HG03280 (cell line): ENCODE measurements at regions not wholly inside any gene's neighbourhood (a gene's known extent, or its start where the extent isn't known, plus 50 kb on each side); places are given as distances from the start of the nearest gene placed in this dataset.

ENCODE experiments used
- ATAC-seq: cut with Tn5 transposase; IDR thresholded peaks from one replicate; pipeline ENCODE4 v1.9.1; 2021; ENCODE audit warnings: mild to moderate bottlenecking, moderate library complexity; ENCODE audit not compliant: unreplicated experiment

DNA sequence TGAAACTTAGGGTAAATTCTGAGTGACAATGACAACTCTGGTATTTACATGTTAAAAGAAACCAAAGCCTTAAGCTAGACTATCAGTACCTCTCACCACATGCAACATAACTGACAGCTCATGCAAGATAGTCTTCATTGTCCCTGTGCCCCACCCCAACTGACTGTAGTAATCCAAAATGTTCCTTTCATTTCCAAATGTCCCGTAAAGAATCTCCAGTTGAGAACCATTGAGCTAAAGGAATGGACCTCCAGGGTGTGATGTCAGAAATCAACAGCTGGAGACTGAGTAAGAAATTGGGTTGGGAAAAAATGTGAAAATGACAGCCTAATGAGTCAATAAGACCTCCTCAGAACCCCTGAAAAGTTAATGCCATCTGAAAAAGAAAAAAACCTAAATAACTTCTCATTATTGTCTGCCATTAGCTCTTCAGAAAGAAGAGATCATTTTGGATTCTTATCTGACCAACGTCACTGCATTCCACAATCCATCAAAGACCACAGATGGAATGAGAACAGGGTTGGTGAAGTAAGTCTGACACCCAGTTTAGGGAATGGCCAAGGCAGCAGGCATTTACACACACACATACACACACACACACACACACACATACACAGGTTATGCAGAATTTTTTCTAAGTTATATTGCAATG, 51.7 kb upstream of the ACVR2A start:
- ATAC-seq: no peak

DNA sequence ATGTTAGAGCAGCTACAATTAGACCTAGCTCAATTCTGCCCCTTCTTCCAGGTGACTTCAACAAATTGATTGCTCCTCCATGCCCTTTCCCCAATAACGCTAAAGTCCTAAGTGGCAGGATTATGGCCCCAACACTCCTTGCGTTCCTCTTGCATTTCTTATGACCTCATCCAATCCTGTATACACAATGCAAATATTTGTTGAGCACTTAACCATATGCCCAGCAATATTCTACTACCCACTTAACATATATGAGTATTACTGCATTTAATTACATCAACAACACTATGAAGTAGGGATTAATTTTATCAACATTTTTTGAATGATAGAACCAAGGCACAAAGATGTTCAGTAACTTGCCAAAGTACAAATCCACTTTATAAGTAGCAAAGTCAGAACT, 54.2 kb upstream of the ACVR2A start:
- no peak for ATAC-seq

DNA sequence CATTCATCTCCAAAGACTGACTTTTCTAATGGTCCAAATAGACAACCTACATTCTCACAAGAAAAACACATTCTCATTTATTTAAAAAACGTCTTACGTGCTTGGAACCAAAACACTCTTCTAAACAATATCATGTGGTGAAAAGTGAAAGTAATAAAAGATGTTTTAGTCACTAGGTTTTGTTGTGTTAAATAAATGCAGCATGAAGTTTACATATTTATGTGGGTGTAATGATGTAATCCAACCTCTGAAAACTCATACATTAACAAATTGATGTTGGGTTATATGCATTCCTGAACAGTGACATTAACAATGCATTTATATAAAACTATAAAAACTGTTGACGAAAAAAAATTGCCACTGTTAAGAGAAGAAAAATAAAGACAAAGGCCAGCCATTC, 55.1 kb upstream of the ACVR2A start:
- no peak for ATAC-seq

DNA sequence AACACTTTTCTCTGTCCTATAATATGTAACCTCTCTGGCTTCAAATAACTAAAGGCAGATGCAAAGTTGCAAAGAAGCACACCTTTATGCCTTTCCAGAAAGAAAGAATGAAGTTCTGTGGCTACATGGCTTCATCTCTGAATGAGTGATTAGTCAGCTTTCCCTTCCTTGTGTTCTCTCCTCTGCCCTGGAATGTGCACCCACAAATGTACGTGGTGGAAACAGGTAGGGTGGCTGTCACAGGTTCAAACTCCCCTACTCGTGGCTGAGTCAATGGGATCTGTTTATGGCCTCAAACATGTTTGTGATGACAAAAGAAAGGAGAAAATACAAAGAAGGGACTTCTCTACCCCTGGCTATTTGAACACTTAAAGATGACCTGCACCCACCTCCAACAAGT, 55.5 kb upstream of the ACVR2A start:
- no peak for ATAC-seq

DNA sequence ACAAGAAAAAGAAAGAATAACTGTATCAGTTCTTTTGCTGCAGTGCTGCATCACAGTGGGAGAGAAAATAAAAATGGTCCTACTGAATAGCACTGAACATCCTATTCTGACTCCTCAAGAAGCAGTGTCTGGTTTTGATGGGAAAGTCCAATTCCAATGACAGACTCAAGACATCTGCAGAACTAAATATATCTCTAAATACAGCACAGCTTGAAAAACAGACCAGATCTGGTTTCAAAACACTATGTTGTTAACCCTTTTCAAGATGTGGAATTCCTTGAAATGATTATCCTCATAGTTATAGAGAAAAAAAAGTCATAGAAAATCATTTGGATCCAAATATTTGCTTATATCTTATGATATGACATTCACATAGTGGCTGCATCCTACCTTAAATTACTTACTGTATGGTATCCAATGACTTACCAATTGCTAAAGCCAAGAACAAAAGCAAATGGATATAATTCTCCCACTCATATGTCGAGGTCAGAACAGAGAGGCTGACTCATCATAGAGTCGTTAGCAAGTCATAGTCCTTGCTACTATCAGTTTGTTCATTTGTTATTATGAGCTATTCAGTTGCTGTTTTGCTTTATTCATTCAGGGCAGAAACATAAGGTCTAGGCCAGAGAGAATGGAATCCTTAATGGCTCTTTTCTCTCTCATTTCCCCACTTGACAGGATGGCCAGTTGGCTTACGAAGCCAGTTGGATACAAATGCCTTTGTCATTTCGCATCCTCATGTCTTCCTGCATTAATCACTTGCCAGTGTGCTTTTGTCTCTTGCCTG, 62.5 kb upstream of the ACVR2A start:
- no peak for ATAC-seq

DNA sequence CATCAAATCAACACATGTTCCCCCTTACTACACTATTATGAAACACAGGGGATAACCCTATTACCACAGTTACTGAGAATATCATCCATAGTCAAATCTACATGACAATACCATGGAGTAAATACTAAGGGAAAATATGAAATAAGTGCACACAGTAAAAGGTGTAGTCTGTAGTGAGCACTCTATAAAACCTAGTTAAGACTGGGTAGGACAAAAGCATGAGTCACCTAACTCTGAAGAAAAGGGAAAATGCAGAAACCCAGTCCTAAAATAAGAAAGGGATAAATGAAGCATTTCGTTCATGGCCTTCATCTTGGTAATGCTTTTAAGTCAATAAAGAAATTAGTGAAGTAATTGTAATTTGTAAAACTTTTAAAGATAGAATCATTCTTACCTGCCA, 65.4 kb upstream of the ACVR2A start:
- no peak for ATAC-seq

DNA sequence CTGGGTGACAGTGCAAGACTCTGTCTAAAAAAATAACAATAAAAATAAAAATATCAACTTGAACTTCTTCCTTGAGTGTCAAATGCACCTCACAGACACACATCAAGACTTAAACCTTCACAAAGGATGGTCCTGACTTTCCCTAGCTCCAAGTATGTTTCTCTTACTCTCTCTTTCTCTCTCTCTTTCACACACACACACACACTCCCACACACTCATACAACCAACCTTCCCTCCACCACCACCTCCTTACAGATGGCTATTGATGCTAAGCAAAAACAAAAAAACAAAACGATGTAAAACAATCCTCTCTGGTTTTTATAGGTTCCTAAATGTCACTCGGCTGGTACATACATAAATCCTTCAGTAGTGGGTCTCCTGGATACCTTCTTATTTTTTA, 67.4 kb upstream of the ACVR2A start:
- ATAC-seq: no peak

DNA sequence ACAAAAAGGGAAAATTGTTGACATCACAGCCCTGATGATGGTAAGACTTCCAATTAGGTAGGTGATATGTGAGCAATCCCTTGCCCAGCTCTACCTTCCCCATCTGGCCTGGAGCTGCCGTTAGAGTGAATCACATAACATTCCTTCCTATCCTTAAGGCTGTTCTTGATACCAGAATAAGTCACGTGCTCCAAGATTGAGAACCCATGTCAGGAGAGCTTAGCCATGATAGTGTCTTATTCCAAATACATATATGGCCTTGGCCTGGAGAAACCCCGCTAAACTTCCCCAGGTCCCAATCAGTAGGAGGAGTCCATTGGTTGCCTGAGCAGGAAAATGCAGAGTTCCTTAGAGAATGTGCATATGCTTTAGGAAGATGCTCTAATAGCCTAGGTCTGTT, 70.0 kb upstream of the ACVR2A start:
- no peak for ATAC-seq

DNA sequence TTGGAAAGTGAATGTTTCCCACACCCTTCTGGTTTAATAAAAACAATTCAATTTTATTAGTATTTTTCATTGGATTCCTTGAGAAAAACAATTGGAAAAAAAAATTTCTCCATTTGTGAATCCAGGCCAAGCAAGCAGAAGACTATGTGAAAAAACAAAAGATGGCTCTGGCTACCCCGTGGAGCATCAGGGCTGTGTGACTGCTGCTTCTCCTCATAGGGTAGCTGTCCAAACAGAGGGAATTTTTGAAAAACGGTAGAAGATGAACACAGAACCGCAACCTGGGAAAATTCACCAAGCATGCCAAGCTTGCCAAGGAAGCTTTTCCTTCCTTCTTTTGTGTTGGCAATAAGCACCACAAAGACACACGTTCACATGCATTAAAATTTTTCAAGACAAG, 71.3 kb upstream of the ACVR2A start:
- ATAC-seq: no peak

DNA sequence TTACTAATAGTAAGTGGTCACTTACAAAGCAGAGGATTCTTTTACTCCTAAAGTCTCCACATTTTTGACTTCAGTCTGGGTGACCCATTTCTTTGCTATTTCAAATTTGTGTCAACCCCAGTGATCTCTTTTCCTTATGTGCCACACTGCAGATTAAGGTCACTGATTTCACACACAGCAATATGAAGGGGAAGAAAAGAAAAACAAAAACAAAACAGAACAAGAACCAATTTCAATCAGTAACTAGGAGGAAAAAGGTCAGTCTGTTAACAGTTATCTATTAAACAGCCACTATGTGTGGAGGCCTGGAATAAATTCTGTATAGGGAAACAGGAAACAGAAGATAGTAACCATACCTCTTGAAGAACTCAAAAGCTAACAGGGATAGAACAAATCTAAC, 72.0 kb upstream of the ACVR2A start:
- ATAC-seq: no peak

DNA sequence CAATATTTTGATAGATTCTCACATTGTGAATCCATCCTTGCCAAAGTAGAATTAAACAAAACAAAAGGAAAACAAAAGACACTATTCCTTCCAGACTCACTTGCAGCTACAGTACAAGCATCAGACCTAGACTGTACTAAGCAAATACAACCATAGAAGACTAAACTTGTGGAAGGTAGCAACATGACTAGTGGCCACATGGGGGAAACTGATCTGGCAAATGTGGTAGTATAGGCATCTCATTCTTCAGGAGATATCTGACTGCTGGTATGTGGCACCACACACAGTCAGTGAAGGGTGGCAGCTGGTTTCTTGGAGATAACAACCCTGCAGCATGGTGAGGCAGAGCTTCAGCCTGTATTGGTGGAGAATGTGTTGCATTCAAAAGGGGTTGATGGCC, 81.0 kb upstream of the ACVR2A start:
- ATAC-seq: no peak

DNA sequence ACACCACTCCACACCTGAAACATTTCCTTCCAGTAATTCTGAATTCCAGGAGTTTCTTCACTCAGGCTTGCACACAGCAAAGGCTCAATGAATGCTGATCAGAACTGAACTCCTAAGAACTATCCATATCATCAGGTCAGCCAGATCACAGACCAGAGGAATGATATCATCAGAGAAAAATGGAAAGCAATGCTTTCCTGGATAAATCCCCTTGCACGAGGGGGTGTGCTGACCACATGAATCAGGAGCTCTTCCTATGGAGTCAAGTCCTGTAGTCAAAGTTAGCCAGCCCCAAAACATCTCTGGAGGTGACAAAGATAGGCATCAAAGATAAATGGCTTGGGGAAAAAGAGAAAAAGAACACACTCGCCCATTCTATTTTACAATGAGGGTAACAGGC, 83.8 kb upstream of the ACVR2A start:
- no peak for ATAC-seq

DNA sequence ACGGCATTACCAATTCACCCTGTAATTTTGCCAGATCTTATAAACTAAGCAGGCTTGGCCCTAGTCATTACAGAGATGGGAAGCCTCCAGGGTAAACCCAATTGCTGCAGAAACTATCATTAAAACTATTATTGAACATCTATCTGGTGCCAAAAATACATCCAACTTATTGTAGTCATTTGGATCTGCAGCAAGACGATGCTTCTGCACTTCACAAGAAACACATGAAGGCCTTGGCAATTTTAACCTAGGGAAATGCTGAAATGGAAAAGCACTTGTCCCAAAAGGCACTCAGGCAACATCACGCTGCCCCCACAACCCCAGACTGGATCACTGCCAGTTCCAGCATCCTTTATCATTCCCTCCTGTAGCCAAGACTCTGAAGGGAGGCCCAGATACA, 85.3 kb upstream of the ACVR2A start:
- no peak for ATAC-seq

DNA sequence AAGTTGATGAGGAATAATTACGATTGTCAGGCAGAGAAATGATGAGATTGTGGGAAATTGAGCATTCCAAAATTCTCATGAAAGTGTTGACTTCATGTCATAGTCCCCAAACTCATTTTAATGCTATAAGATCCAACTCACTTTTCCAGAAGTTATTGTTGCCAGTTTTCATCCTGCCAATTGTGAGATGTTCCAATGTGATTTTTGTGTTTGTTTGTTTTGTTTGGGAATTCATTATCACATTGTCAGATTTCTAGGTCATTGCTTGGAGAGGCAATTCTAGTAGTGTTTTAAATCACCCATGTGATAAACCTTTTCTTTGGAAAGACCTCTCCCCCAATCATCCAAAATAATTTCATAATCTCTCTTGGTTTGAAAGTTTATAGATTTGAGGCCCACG, 86.0 kb upstream of the ACVR2A start:
- no peak for ATAC-seq

DNA sequence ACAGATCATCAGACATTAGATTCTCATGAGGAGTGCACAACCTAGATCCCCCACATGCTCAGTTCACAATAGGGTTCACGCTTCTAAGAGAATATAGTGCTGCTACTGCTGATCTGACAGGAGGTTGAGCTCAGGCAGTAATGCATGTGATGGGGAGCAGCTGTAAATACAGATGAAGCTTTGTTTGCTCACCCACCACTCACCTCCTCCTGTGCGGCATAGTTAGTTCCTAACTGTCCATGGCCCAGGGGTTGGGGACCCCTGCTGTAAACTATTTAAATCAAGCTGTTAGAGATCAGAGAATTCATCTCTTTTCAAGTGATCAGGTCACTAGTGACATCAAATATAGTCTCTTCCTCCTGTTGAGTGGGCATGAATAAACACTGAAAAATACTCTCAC, 88.8 kb upstream of the ACVR2A start:
- ATAC-seq: no peak

DNA sequence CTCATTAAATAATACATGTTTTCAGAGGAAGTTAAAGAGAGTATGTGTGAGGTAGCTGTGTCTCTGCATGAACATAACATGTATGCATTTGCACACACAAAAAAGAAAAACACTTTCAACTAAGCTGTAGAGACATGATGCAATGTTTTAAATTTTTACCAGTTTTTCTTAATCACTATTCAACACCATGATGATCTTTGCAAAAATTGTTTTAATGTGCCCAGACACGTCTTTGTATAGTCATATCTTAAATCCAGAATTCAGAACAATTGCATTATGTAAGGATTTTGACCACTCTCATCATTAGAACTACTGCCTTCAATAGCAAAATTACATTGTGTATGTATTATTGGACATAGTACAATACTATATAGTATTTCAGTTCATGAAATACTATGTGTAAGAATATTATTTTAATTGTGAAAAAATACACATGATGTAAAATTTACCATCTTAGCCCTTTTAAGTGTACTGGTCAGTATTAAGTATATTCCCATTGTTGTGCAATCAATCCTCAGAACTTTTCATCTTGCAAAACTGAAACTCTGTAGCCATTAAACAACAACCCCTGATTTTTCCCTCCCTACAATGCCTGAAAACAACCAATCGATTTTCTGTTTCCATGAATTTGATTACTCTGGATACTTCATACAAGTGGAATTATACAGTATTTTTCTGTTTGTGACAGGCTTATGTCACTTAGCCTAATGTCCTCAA, 104.5 kb upstream of the ACVR2A start:
- no peak for ATAC-seq

DNA sequence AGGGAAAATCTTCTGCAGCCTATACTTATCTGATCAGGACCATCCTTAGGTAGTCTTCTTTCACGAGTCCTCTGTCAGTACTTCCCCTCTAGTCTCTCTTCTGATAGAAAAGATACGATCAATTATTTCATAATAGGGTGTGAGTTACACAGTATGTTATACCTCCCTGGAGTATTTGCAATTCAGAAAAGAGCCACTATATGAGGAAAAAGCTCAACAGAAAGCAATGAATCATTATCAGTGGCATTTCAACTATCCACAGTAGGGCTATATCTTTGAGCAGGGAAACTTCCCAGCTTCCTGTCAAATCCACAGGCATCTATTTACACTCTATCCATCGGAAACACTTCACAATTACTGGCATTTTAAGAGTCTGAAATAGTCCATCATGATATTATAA, 105.3 kb upstream of the ACVR2A start:
- no peak for ATAC-seq

DNA sequence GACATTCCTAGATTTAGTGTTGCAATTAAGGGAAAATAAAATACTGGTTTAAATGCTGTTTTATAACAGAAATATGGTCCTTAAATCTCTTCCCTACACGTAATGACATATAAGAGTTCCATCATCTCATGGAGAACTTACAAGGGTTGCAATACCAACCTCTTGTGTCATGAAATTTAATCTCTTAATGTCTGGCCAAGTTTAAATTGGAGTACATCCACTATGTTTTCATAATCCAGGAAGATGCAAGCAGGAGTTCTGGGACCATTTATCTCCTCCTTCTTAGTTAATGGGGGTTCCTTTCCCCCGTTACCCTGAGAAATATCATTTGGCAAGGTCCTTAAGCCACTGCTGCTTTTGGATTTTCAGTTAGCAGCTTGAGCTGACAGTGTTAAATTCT, 126.0 kb upstream of the ACVR2A start:
- ATAC-seq: no peak

DNA sequence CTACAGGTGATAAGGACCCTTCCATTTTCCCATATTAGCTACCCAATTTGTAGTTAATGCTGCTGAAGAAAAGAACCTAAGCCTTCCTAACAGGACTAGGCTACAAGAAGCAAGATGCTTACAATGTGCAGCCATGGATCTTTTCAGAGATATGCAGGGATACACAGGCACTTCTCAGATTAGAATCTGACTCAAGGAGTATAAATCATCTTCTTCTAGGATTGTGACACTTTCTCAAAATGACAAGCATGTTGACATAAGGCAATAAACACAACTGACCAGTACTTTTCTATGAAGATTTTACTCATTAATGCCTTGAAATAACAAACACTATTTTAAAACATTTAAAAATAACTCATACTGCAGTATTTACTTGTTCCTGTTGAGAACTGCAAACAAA, 127.9 kb upstream of the ACVR2A start:
- no peak for ATAC-seq

DNA sequence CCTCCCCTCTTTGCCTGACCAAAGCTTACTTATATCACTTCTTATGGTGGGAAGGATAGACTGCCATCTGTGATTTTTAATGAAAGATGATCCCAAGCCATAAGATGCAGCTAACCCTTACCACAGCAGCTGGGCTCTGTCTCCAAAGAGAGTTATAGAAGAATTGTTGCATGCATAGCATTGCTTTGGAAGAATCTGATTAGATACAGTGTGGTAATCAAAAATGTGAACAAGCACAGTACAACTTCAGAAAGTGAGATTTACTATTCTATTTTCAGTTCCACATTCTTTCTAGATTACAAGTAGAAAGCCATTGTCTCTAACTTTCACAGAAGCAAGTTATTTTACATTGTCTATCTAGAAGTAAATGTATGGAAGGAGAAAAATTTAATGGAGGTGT, 129.0 kb upstream of the ACVR2A start:
- peak; percentile 74 for ATAC-seq

DNA sequence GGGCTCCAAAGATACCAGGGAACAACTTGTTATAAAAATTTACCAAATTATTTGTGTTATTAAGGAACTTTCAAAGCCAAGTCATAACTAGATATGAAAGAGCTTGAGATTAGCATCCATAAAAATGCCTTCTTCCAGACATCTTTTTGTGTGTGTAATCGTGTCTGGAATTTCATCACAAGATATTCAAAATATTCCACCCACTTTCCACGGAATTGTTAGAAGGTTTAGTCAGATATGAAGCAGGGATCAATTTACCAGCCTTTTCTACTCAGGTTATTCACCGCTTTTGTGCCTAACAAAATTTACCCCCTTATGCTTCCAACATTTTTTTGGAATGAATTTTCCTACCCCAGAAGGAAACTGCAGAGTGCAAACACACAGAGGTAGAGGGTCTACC, 130.2 kb upstream of the ACVR2A start:
- ATAC-seq: no peak

DNA sequence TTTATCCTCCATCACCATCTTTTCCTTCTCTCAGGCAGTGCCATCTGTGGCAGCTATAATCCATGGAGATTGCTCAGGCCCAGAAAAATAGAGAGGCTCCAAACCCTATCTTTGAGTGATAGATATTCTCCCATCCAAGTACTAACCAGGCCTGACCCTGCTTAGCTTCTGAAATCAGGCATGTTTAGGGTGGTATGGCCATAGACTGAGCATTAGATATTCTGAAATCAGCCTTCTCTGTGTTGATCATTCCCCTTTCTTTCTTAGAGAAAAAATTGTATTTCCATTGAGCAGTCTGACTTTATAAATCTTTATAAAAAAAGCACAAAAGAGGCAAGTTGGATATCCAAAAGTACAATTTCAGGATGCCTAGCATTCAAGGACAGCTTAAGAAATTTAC, 131.5 kb upstream of the ACVR2A start:
- ATAC-seq: no peak
